Lower lobe of right lung (tissue), 2 donors: ENCODE measurements at regions not wholly inside any gene's neighbourhood (a gene's known extent, or its start where the extent isn't known, plus 50 kb on each side); places are given as distances from the start of the nearest gene placed in this dataset.
A peak's percentile ranks its signal among the peaks of the same experiment; 100 is the strongest.

Experiments
- ATAC-seq, 2 donors: fragments of 200-7000 bp; cut with Tn5 transposase; one replicate each; pipeline ENCODE4 v1.9.1; 2020 to 2022; ENCODE audit warnings: mild to moderate bottlenecking in 2 of 2, moderate library complexity in 2 of 2
- DNase-seq: peaks from one replicate; pipeline ENCODE4 v3.0.0-alpha.2; 2020
- H3K27ac ChIP-seq: fragments of 200-600 bp; one replicate; pipeline ENCODE4 v1.8.0; 2022
- H3K27me3 ChIP-seq: fragments of 200-600 bp; one replicate; pipeline ENCODE4 v1.8.0; 2022; ENCODE audit warnings: low read depth
- H3K36me3 ChIP-seq: fragments of 200-600 bp; one replicate; pipeline ENCODE4 v1.8.0; 2022; ENCODE audit warnings: mild to moderate bottlenecking
- H3K4me1 ChIP-seq: fragments of 200-600 bp; one replicate; pipeline ENCODE4 v1.8.0; 2022
- H3K4me3 ChIP-seq: fragments of 200-600 bp; one replicate; pipeline ENCODE4 v1.8.0; 2022; ENCODE audit warnings: mild to moderate bottlenecking
- H3K9me3 ChIP-seq: fragments of 200-600 bp; one replicate; pipeline ENCODE4 v1.8.0; 2022
- intact Hi-C: fragments of 100-400 bp; cut with DNase I; formaldehyde crosslinking; loops from one replicate; pipeline ENCODE4 v1.11.0; 2022
- TF ChIP-seq, protein P1 (sequence below): fragments of 200-600 bp; IDR thresholded peaks from one replicate; pipeline ENCODE4 v1.8.0; 2022; ENCODE audit warnings: antibody characterized with exemption, mild to moderate bottlenecking
- donor health status: DM: no; HTN: yes; CAD: no; lungs with severe emphysema.

GRCh38 chr6:20313960-20314530 lies 87.6 kb upstream of the E2F3 start:
- H3K4me3 ChIP-seq, result no peak overlapping the region
- no peaks in the 10 kb centered on the region for H3K36me3 ChIP-seq
- no peaks in the 10 kb centered on the region for H3K9me3 ChIP-seq
- ATAC-seq (no peak), DNase-seq (no peak)
- no peak overlapping the region for H3K27ac ChIP-seq
- H3K27me3 ChIP-seq, result no peaks in the 10 kb centered on the region
- TF ChIP-seq, protein P1, sequence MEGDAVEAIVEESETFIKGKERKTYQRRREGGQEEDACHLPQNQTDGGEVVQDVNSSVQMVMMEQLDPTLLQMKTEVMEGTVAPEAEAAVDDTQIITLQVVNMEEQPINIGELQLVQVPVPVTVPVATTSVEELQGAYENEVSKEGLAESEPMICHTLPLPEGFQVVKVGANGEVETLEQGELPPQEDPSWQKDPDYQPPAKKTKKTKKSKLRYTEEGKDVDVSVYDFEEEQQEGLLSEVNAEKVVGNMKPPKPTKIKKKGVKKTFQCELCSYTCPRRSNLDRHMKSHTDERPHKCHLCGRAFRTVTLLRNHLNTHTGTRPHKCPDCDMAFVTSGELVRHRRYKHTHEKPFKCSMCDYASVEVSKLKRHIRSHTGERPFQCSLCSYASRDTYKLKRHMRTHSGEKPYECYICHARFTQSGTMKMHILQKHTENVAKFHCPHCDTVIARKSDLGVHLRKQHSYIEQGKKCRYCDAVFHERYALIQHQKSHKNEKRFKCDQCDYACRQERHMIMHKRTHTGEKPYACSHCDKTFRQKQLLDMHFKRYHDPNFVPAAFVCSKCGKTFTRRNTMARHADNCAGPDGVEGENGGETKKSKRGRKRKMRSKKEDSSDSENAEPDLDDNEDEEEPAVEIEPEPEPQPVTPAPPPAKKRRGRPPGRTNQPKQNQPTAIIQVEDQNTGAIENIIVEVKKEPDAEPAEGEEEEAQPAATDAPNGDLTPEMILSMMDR, result no peak
- intact Hi-C loops, result no loop called here
- H3K4me1 ChIP-seq, result no peaks in the 10 kb centered on the region

- ATAC-seq, result no peak
- DNase-seq, result no peak
- no peaks in the 10 kb centered on the region for H3K27me3 ChIP-seq
- no peaks in the 10 kb centered on the region for H3K9me3 ChIP-seq
- H3K4me1 ChIP-seq, result no peaks in the 10 kb centered on the region
- no peak overlapping the region for H3K4me3 ChIP-seq
- TF ChIP-seq, protein P1, result no peak
- intact Hi-C loops, result no loop called here
- no peak overlapping the region for H3K27ac ChIP-seq
- no peaks in the 10 kb centered on the region for H3K36me3 ChIP-seq
These were observed 86.5 kb upstream of the E2F3 start for GRCh38 chr6:20314866-20315845.

DNA sequence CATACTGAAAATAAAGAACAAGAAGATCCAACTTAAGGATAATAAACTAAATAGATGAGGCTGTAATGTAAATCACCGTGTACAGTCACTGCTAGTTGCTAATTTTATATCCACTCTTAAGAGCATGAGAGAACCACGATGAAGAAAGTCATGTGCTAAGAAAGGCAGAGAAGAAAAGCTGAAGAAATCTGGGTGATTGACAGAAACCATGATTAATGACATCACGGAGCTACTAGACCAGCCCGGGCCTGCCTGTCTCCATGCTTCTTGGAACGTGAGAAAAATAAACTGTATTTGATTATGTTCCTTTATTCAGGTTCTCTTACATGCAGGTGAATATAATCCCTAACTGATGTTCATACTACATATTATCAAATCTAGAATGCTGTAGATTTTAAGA lies 84.2 kb upstream of the E2F3 start:
- DNase-seq (no peak), ATAC-seq (no peak)
- TF ChIP-seq, protein P1, result no peak
- H3K4me1 ChIP-seq, result no peaks in the 10 kb centered on the region
- no peaks in the 10 kb centered on the region for H3K36me3 ChIP-seq
- H3K27ac ChIP-seq, result no peak overlapping the region
- no peaks in the 10 kb centered on the region for H3K27me3 ChIP-seq
- H3K4me3 ChIP-seq, result no peak overlapping the region
- no peaks in the 10 kb centered on the region for H3K9me3 ChIP-seq
- intact Hi-C loops, result no loop called here

DNA sequence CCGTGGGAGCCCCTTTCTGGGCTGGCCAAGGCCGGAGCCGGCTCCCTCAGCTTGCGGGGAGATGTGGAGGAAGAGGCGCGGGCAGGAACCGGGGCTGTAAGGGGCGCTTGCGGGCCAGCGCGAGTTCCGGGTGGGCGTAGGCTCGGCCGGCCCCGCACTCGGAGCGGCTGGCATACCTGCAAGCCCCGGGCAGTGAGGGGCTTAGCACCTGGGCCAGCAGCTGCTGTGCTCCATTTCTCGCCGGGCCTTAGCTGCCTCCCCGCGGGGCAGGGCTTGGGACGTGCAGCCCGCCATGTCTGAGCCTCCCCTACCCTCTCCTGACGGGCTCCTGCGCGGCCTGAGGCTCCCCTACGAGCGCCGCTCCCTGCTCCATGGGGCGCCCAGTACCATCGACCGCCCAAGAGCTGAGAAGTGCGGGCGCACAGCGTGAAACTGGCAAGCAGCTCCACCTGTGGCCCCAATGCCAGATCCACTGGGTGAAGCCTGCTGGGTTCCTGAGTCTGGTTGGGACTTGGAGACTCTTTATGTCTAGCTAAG lies 82.8 kb upstream of the E2F3 start:
- Histone ChIP-seq H3K27me3 (no peaks in the 10 kb centered on the region), H3K27ac (no peak overlapping the region), H3K4me3 (no peak overlapping the region), H3K9me3 (no peaks in the 10 kb centered on the region), H3K4me1 (no peaks in the 10 kb centered on the region), H3K36me3 (no peaks in the 10 kb centered on the region)
- TF ChIP-seq, protein P1, result no peak
- DNase-seq (no peak), ATAC-seq (no peak)
- intact Hi-C loops, result no loop called here

DNA sequence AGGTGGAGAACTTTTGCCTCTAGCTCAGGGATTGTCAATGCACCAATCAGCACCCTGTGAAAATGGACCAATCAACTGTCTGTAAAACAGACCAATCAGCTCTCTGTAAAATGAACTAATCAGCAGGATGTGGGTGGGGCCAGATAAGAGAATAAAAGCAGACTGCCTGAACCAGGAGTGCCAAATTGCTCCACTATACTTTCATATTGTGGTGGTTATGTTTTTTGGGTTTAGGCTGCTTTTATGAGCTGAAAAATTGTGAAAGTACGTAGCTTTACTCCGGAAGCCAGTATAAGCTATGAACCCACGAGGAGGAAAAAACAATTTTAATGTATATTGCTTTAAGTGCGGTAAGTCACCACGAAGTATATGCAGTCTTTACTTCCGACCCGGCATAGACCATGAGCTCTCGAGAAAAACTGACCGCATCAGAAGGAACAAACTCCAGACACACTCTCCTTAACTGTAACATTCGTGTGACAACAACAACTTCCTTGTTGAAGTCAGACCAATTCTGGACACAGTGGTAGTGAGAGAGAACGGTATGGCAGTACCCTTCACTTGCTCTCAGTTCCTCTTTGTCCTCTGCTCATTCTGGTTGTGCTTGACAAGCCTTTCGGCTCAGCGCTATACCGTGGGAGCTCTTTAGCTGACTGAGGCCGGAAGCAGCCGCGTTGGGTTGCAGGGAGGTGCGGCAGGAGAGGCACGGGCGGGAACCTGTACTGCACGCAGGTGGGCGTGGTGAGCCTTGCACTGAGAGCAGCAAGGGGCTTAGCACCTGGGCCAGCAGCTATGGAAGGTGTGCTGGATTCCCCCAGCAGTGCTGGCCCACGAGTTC lies 81.9 kb upstream of the E2F3 start:
- no peaks in the 10 kb centered on the region for H3K9me3 ChIP-seq
- H3K27me3 ChIP-seq, result no peaks in the 10 kb centered on the region
- intact Hi-C loops, result no loop called here
- H3K27ac ChIP-seq, result peak overlapping the region; percentile 34
- H3K4me3 ChIP-seq, result peak overlapping the region; percentile 24
- no peaks in the 10 kb centered on the region for H3K36me3 ChIP-seq
- peak; percentile 82 to 93 for ATAC-seq
- H3K4me1 ChIP-seq, result no peaks in the 10 kb centered on the region
- peak; percentile 70 for DNase-seq
- TF ChIP-seq, protein P1, result no peak
